22Rv1 (cell line): ENCODE measurements at regions not wholly inside any gene's neighbourhood (a gene's known extent, or its start where the extent isn't known, plus 50 kb on each side); places are given as distances from the start of the nearest gene placed in this dataset.

Source experiments
- H3K27ac ChIP-seq: fragments of 450-650 bp; 2 replicates; pipeline ENCODE4 v1.5.1; 2017
- CTCF ChIP-seq: fragments of 450-650 bp; IDR thresholded peaks from 2 replicates; pipeline ENCODE4 v1.5.1; 2017; ENCODE audit warnings: mild to moderate bottlenecking
- ZFX ChIP-seq: fragments of 450-650 bp; IDR thresholded peaks from 2 replicates; pipeline ENCODE4 v1.6.1; 2017; ENCODE audit warnings: antibody characterized with exemption, borderline replicate concordance

GRCh38 chr1:9179463-9180110, 50.7 kb upstream of the GPR157 start:
- H3K27ac ChIP-seq: no peak overlapping the region
- TF ChIP-seq CTCF (no peak), ZFX (no peak)

- no peak for TF ChIP-seq CTCF
- TF ChIP-seq ZFX: no peak
- H3K27ac ChIP-seq: no peak overlapping the region
Measured at GRCh38 chr1:9180111-9180819, 51.4 kb upstream of the GPR157 start.

- H3K27ac ChIP-seq: peak overlapping the region; percentile 62
Measured at GRCh38 chr1:9181176-9181906, 52.4 kb upstream of the GPR157 start.

GRCh38 chr1:9181990-9182783, 52.4 kb upstream of the H6PD start:
- TF ChIP-seq ZFX (no peak), CTCF (peak; percentile 17; the same call in 1 of the 2 replicates)
- peak overlapping the region; percentile 62 for H3K27ac ChIP-seq

More at GRCh38 chr1:9181176-9181906, 52.4 kb upstream of the GPR157 start:
- no peak for TF ChIP-seq ZFX
- peak; percentile 95 for TF ChIP-seq CTCF

GRCh38 chr1:9182784-9183257, 51.8 kb upstream of the H6PD start:
- peak overlapping the region; percentile 62; the same call in 1 of the 2 replicates for H3K27ac ChIP-seq
- TF ChIP-seq CTCF (no peak), ZFX (no peak)

GRCh38 chr1:9183441-9183840, 51.1 kb upstream of the H6PD start:
- no peak overlapping the region for H3K27ac ChIP-seq
- no peak for TF ChIP-seq CTCF
